ENCODE measurements at regions not wholly inside any gene's neighbourhood (a gene's known extent, or its start where the extent isn't known, plus 50 kb on each side); places are given as distances from the start of the nearest gene placed in this dataset.

GRCh38 chr10:91345716-91346115 is 64.4 kb upstream of the HECTD2 start:
- DNase-seq (ENCODE audit: low read depth, low spot score) (no peak), FAIRE-seq (no peak)
- dilution Hi-C loops (cut with MboI; ENCODE audit: extremely low pct_ligation_motif_present, low sequenced_read_pairs): no loop called here
- no peaks in the 10 kb centered on the region for H3K79me2 ChIP-seq (ENCODE audit: control insufficient read depth, insufficient read depth, low read length)
- peaks cover 39% of the 10 kb centered on the region for H3K4me1 ChIP-seq (ENCODE audit: control insufficient read depth, extremely low read depth, insufficient read depth, low read length)
- H2AFZ ChIP-seq (ENCODE audit: control insufficient read depth, low read length): no peak overlapping the region
- no peak overlapping the region for H3K27ac ChIP-seq (ENCODE audit: control insufficient read depth, insufficient read depth, low read length)
- no peak overlapping the region for H3K9ac ChIP-seq (ENCODE audit: control insufficient read depth, extremely low read depth, insufficient read depth, low read length)
- H3K4me2 ChIP-seq (ENCODE audit: control insufficient read depth, extremely low read depth, insufficient read depth, low read depth, low read length): no peak overlapping the region
- no peaks in the 10 kb centered on the region for H3K27me3 ChIP-seq (ENCODE audit: control insufficient read depth, extremely low read depth, insufficient read depth, low read length)
- no peaks in the 10 kb centered on the region for H3K9me1 ChIP-seq (ENCODE audit: control insufficient read depth, extremely low read depth, insufficient read depth, low read length)
- peaks cover 6% of the 10 kb centered on the region for H3K9me3 ChIP-seq (ENCODE audit: control insufficient read depth, low read depth, low read length)
- no peaks in the 10 kb centered on the region for H3K36me3 ChIP-seq (ENCODE audit: control insufficient read depth in 2 of 2, extremely low read depth in 1 of 2, insufficient read depth in 2 of 2, low read length in 2 of 2)
- H4K20me1 ChIP-seq (ENCODE audit: control insufficient read depth, extremely low read depth, insufficient read depth, low read length): no peaks in the 10 kb centered on the region
- no peak overlapping the region for H3K4me3 ChIP-seq (ENCODE audit: control insufficient read depth in 2 of 3, extremely low read depth in 1 of 3, insufficient read depth in 2 of 3, low read depth in 1 of 3, low read length in 3 of 3)
- TF ChIP-seq, protein P1, sequence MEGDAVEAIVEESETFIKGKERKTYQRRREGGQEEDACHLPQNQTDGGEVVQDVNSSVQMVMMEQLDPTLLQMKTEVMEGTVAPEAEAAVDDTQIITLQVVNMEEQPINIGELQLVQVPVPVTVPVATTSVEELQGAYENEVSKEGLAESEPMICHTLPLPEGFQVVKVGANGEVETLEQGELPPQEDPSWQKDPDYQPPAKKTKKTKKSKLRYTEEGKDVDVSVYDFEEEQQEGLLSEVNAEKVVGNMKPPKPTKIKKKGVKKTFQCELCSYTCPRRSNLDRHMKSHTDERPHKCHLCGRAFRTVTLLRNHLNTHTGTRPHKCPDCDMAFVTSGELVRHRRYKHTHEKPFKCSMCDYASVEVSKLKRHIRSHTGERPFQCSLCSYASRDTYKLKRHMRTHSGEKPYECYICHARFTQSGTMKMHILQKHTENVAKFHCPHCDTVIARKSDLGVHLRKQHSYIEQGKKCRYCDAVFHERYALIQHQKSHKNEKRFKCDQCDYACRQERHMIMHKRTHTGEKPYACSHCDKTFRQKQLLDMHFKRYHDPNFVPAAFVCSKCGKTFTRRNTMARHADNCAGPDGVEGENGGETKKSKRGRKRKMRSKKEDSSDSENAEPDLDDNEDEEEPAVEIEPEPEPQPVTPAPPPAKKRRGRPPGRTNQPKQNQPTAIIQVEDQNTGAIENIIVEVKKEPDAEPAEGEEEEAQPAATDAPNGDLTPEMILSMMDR (optimal IDR thresholded peaks at IDR 0.05 in 1 of 3, IDR thresholded peaks at IDR 0.05 in 1 of 3, conservative IDR thresholded peaks at IDR 0.05 in 1 of 3; ENCODE audit: extremely low read depth in 1 of 3, insufficient read depth in 2 of 3, low read length in 3 of 3): no peak
- no peak for TF ChIP-seq EZH2 (IDR thresholded peaks at IDR 0.05; ENCODE audit: low read length)

DNA sequence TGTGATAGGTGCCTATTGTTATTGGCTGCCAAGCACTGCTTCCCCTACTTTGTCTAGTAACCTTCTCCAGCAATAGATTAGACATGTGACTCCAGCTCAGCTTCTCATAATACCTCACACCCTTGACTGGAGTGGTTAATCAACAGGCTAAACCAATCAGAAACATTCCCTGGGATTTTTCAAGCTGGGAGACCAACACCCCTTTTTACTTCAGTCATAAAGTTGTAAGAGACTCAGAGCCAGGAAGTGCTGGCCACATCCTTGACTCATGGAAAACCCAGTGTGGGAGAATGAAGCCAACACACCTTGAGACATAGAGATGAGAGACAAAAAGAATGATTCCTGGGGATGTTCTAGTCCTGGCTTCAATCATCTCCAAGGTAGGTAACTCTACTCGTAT is 62.6 kb upstream of the HECTD2 start:
- Histone ChIP-seq H3K27ac (ENCODE audit: control insufficient read depth, insufficient read depth, low read length) (no peak overlapping the region), H3K9me3 (ENCODE audit: control insufficient read depth, low read depth, low read length) (peaks cover 6% of the 10 kb centered on the region), H3K4me2 (ENCODE audit: control insufficient read depth, extremely low read depth, insufficient read depth, low read depth, low read length) (no peak overlapping the region), H3K79me2 (ENCODE audit: control insufficient read depth, insufficient read depth, low read length) (no peaks in the 10 kb centered on the region), H3K9me1 (ENCODE audit: control insufficient read depth, extremely low read depth, insufficient read depth, low read length) (no peaks in the 10 kb centered on the region), H3K4me1 (ENCODE audit: control insufficient read depth, extremely low read depth, insufficient read depth, low read length) (peaks cover 36% of the 10 kb centered on the region), H2AFZ (ENCODE audit: control insufficient read depth, low read length) (no peak overlapping the region), H3K27me3 (ENCODE audit: control insufficient read depth, extremely low read depth, insufficient read depth, low read length) (no peaks in the 10 kb centered on the region), H3K4me3 (ENCODE audit: control insufficient read depth in 2 of 3, extremely low read depth in 1 of 3, insufficient read depth in 2 of 3, low read depth in 1 of 3, low read length in 3 of 3) (no peak overlapping the region), H4K20me1 (ENCODE audit: control insufficient read depth, extremely low read depth, insufficient read depth, low read length) (no peaks in the 10 kb centered on the region), H3K9ac (ENCODE audit: control insufficient read depth, extremely low read depth, insufficient read depth, low read length) (no peak overlapping the region), H3K36me3 (ENCODE audit: control insufficient read depth in 2 of 2, extremely low read depth in 1 of 2, insufficient read depth in 2 of 2, low read length in 2 of 2) (no peaks in the 10 kb centered on the region)
- DNase-seq (ENCODE audit: low read depth, low spot score): no peak
- FAIRE-seq: peak; percentile 59
- TF ChIP-seq, protein P1 (optimal IDR thresholded peaks at IDR 0.05 in 1 of 3, IDR thresholded peaks at IDR 0.05 in 1 of 3, conservative IDR thresholded peaks at IDR 0.05 in 1 of 3; ENCODE audit: extremely low read depth in 1 of 3, insufficient read depth in 2 of 3, low read length in 3 of 3): no peak
- dilution Hi-C loops (cut with MboI; ENCODE audit: extremely low pct_ligation_motif_present, low sequenced_read_pairs): no loop called here

Data from keratinocyte (primary cell).